Right renal cortex interstitium (tissue), 3 donors: ENCODE measurements at regions not wholly inside any gene's neighbourhood (a gene's known extent, or its start where the extent isn't known, plus 50 kb on each side); places are given as distances from the start of the nearest gene placed in this dataset.

Experiments used
- DNase-seq, 3 donors: peaks; one replicate each; pipeline ENCODE4 v3.0.0-alpha.2; 2013; ENCODE audit warnings: low read depth in 3 of 3, low spot score in 2 of 3

DNA sequence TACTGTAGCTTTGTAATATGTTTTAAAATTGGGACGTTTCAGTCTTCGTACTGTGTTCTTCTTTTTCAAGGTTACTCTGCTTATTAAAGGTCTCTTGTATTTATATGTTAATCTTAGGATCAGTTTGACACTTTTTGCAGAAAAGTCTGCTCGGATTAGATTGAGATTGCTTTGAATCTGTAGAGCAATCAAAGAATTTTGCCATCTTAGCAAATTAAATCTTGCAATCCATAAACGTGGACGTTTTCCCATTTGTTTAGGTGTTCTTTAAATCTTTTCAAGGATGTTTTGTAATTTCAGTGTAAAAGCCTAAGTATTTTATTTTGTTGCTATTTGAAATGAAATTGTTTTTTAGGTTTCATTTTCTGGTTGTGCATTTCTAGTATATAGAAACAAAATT, 78.0 kb upstream of the GTSF1L start:
- no peak for DNase-seq

DNA sequence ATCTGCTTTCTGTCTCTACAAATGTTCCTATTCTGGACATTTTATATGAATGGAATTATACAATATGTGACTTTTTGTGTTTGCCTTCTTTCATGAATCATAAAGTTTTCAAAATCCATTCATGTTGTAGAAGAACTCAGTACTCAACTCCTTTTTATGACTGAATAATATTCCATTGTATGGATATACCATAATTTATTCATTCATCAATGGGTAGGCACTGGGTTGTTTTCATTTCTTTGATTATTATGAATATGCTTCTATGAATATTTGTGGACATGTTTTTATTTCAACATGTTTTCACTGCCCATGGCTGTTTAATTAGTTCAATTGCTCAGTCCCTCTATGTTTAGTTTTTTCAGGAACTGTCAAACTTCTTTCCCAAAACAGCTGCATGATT, 76.5 kb upstream of the GTSF1L start:
- DNase-seq = no peak

DNA sequence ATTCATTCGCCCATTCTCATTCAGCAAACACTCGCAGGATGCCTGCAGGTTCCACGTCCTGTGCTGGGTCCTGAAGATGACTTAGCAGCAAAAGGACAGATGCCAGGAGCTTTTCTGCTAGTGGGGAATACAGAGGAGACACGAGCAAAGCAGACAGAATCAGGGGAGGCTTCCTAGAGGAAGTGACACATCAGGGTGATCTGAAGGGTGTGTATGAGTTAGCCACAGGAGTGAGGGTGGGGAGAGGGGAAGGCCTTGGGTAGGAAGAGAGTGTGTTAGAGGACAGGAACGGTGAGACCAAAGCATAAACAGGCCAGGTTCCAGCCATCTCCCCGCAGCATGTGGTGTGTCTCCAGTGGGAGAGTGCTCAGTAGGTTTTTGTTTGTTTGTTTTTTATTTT, 73.4 kb upstream of the GTSF1L start:
- no peak for DNase-seq

DNA sequence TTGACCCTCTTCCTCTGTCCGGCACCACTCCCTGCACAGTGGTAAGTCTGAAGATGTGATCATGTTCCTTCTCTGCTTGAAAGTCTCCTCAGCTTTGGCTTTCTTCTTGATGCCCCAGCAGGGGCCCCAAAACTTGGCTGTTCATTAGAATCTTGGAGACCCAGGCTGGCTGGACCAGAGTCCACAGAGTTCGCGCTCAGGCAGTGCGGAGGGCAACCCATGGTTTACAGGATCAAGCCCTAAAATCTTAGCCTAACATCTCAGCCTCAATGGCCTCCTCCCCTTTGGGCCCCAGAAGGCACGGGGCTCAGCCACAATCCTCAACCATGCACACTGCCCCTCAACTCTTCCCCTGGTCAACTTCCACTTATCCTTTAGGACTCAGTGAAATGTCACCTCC, 72.9 kb upstream of the GTSF1L start:
- DNase-seq = no peak

DNA sequence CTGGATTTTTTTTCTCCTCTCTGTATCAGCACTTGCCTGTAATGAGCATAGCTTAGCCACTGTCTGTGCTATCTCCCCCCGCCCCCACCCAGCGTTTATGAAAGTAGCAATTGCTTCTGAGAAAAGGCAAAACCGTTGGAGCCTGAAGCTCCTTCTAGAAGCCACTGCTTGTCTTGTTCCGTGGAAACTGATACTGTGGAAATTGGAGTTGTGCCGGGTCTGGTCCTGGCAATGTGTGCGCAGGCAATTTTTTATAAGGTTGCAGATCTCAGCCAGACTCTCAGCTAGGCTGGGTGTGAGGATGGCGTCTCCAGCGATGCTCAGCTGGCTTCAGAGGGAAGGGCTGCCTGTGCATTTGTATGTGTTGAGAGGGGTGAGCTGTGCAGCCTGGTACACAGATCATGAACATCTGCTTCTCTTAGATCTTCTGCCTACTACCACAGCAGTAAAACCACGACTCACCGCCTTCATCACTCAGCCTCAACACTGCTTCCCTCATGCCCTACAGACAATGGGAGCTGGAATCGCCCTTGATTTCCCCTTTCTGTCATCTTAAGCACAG, 72.4 kb upstream of the GTSF1L start:
- DNase-seq = no peak

DNA sequence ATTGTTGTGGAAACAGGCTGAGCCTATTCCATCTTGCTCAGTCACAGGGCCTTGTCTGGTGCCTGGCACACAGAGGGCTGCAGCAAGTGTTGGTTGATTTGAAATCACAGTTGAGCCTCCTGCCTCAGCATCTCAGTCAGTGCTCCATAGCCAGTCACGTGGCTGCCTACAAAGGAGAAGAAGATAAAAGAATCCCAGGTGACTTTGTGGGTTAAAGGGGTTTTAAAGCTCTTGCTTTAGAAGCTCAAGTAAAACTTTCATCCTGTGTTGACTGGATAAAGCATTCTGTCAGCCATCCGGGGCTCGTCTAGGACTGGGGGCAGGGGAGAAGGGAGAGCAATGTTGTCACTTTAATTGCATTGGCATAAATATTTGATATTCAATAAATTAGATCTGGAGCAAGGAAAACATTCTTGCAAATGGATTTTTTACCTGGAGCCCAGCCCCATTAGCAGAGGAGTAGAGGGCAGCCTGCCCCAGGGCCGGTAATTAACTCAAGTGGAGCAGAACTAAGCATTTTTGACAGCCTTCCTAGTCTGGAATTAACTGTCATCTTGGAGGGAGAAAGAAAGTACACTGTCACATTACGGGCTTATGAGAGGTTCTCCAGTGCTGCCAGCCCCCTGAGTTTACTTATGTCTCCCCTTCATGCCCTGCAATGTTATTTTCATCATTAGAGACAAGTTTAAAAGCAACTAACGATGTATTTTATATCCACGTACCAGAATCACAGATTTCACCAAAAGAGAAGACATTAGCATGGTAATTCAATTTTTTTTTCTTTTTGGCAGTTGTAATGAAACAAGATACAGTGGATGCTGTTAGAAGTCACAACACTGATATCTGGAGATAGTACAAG, 71.7 kb upstream of the GTSF1L start:
- no peak for DNase-seq

DNA sequence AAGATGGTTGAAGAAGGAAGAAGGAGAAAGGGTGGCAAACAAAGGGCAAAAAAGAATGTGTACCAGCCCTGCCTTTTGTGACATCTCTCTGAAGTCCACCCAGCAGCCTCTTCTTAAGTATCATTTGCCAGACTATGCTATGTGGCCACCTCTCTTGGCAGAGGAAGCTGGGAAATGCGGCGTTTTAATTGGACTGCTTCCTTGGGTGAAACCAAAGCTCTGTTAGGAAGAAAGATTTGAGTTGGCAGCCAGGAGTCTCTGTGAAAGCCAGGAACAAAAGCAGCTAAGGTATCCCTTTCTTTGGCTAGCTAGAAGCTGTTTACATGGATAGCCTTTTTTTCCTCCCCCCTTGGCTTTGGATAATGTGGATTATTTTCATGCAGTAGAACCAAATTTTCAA, 67.5 kb upstream of the GTSF1L start:
- DNase-seq = no peak

DNA sequence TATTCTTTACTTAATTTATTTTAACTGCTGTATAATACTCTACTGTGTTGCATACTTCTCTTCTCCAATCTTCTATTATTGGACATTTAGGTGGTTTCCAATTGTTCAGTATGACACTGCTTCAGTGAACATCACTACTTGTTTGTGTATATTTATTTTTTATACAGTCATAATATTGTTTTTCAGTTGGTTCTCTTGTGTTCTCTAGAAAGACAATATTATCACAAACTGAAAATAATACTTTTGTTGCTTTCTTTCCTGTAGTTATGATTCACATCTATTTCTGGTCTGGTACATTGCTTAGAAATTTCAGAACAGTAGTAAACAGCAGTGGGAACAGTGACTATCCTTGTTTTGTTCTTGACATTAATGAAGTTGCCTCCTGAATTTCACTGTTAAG, 62.8 kb upstream of the GTSF1L start:
- DNase-seq = no peak

DNA sequence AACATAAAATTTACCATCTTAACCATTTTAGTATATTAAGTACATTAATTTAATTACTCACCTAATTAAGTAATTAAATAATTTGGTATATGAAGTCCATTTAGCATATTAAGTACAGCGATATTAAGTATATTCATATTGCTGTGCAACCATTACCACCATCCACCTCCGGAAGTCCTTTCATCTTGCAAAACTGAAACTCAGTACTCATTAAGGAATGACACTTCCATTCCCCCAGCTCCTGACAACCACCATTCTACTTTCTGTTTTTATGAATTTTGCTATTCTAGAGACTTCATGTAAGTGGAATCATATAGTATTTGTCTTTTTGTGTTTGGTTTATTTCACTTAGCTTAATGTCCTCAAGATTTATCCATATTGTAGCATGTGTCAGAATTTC, 61.1 kb upstream of the GTSF1L start:
- no peak for DNase-seq

DNA sequence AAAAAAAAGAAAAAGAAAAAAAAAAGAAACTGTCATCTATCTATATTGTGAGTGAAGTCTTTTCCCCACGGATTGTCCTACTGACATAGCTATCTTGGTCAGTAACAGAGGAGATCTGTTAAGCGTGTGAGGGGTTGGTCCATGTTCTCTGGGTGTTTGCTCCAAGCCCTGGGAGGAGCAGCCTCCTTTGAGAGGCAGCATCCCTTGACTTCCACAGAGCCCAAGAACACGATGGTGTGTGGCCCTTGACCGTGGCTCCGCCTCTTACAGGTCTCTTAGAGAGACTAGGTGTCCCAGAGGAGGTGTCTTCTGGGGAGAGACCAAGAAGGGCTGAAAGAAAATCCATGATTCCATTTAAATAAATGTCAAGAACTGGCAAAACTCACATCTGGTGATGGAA, 60.1 kb upstream of the GTSF1L start:
- DNase-seq = no peak

DNA sequence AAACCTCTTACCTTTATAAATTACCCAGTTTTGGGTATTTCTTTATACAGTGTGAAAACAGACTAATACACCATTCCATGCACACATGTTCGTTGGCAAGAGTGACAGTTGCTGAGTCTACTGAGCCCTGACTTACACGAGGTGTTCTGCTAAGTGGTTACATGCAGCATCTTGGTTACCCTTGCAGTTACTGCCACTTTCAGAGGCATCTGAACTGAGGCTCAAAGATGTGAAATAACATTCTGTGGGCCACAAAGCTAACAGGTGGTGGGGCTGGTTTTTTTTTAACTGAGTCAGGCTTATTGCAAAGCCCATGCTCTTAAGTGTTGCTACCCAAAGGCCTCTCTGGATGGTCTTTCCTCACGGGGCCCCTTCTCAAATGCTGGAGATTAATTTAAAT, 54.4 kb upstream of the GTSF1L start:
- no peak for DNase-seq

DNA sequence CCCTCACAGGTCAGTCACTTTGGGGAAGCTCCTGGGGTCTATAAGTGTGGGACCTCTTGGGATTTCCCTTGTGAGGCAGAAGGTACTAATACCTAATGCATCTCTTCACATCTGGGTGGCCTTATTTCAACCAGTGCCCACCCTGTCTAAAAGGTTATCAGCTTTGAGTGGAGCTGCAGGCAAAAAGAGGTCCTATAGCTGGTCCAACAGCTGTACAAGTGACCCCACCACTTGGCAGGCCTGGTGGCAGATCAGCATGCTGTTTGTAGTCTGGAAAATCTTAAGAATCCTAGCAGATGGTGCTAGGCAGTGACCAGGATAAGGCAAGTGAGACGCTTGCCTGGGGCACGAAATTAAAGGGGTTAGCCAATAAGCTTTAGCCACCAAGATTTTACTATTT, 51.6 kb upstream of the GTSF1L start:
- no peak for DNase-seq

DNA sequence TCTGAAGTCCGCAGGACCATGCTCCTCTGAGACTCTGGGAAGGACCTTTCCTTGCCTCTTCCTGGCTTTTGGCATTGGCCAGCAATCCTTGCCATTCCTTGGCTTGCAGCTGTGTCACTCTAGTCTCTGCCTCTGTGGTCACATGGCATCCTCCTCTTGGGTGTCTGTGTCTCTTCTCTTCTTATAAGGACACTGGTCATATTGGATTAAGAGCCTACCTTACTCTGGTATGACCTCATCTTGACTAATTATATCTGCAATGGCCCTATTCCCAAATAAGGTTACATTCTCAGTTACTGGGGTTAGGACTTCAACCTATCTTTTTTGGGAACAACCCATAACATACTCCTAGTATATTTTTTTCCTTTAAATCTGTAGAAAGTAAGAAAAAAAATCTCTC, 49.9 kb upstream of the GTSF1L start:
- DNase-seq = no peak
